HG03565 (cell line): ENCODE measurements at regions not wholly inside any gene's neighbourhood (a gene's known extent, or its start where the extent isn't known, plus 50 kb on each side); places are given as distances from the start of the nearest gene placed in this dataset.
A peak's percentile ranks its signal among the peaks of the same experiment; 100 is the strongest.

Experiments
- ATAC-seq: cut with Tn5 transposase; IDR thresholded peaks from one replicate; pipeline ENCODE4 v1.9.1; 2021; ENCODE audit warnings: mild to moderate bottlenecking, moderate library complexity; ENCODE audit not compliant: unreplicated experiment

DNA sequence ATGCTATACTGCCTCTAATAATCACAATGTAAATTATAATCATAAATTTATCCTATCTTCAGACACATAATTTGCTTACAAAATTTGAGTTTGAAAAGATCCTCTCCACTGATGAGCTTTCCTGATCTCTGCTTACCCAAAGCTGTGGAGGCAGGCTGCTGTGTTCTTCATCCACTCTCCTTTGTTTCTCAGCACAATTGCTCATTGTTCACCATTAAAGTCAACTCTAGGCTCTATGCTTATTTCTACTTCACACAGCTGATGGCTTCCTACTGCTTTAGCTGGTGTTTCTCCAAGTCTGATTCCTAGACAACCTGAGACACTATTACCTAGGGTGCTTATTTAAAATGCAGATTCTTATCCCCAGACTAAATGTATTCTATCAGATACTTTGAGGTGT, 319.7 kb downstream of the PCDH18 start:
- no peak for ATAC-seq

DNA sequence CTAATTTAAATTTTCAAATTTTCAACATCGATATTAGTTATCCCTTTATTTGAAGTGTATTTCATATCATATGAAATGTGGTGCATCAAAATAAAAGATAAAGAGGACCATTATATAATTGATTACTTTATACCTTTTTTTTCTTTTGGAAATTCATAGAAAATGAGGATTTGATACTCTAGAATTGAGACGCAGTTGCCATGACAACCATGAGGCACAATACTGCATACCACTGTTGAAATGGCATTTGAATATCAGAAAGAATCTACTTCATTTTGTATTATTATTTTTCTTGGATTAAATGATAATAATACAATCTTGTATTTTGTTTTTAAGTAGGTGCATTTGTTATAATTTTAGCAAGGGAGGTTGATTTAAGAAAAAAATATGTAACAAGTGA, 323.1 kb downstream of the PCDH18 start:
- no peak for ATAC-seq

GRCh38 chr4:137206781-137207180, 325.5 kb downstream of the PCDH18 start:
- ATAC-seq = no peak

GRCh38 chr4:137203601-137204000, 328.7 kb downstream of the PCDH18 start:
- ATAC-seq = no peak

- no peak for ATAC-seq
Observed at GRCh38 chr4:137200322-137200721, 332.0 kb downstream of the PCDH18 start.

GRCh38 chr4:137198791-137199190, 333.5 kb downstream of the PCDH18 start:
- no peak for ATAC-seq

GRCh38 chr4:137194670-137195069, 337.6 kb downstream of the PCDH18 start:
- no peak for ATAC-seq

DNA sequence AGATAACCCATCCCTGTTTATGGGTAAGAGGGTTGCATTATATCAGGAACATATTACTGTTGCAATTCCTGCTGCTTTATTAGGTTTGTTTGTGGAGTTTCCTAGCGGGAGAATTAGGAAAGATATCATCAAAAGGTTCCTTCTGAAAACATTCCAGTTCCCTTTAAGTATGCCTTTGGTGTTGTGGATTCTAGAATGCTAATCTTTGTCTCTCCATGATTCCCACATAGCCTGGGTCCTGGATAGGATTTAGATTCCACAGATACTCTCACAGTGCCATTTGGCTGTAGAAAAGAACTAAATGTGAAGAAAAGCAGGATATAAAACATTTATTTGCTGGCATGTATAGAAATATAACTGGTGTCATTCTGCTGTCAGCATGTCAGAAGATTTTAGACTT, 338.7 kb downstream of the PCDH18 start:
- no peak for ATAC-seq

- no peak for ATAC-seq
Observed at GRCh38 chr4:137181293-137181899, 350.9 kb downstream of the PCDH18 start.

DNA sequence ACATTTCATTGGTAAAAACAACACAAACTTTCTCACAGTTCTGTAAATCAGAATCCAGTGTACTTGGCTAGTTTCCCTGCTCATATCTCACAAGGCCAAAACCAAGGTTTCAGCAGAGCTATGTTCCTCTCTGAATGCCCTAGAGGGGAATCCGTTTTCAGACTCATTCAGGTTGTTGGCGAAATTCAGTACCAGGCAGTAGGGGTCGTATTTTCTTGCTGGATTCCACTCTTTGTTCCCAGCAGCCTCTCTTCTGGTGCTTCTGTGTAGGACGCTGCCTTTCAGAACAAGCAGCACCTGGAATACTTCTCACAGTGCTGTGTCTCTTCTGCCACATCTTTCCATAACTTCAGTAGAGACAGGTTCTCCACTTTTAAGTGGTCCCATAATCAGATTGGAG, 351.9 kb downstream of the PCDH18 start:
- no peak for ATAC-seq

GRCh38 chr4:137156807-137157206, 375.5 kb downstream of the PCDH18 start:
- no peak for ATAC-seq

- no peak for ATAC-seq
Observed at GRCh38 chr4:137156054-137156453, 376.2 kb downstream of the PCDH18 start.

- no peak for ATAC-seq
Observed at GRCh38 chr4:137131201-137131600, 401.1 kb downstream of the PCDH18 start.

DNA sequence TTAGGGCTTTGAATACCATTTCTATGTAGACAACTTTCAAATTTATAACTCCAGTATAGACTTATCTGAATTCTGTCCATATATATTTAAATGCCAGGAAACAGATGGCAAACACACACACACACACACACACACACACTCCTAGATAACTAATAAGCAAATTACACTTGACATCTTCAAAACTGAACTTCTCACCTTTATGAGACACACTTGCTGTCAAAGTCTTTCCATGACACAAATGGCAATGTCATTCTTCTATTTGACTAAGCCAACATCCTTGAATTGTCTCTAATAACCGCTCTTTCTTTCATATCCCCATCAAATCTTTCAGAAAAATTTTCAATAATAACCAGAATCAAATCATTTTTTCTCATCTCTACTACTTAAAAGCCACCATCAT, 402.4 kb downstream of the PCDH18 start:
- no peak for ATAC-seq

DNA sequence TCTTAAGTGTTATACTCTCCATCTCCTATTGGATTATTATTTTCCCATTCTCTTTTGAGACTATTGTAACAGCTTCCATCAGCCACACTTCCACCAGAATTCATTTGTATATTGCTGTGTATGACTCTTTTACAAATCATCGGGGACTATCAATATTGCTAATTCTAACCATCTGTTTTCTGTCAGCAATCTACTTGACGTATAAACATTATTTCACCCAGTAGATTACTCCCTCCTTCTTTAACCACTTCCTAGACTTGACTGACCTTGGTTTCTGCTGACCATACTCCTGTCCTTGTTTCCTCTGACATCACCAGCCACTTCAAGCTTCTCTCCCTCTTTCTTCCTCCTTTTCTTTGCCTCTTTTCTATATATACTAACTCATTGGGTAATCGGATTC, 402.9 kb downstream of the PCDH18 start:
- ATAC-seq = no peak

DNA sequence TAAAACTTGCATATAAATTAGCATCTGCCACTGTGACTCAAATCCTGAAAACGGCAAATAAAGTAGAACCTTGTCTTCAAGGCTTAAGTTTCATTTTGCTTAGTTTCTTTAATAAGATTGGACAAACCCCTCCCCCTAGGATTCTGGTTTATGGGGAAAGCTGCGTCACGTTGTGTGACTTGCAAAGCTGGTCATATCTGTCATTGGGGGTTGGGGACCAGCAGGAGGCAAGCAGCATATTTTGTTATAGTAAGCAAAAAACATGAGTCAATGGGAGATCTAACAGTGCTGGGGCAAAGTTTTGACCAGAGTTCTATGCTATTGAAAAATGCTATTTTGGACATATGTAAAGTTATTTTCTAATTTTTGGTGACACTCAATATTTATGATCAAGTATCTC, 407.3 kb downstream of the PCDH18 start:
- no peak for ATAC-seq

- ATAC-seq = peak; percentile 95
Observed at GRCh38 chr4:137124278-137124932, 407.9 kb downstream of the PCDH18 start.

GRCh38 chr4:137122876-137123275, 409.4 kb downstream of the PCDH18 start:
- no peak for ATAC-seq

DNA sequence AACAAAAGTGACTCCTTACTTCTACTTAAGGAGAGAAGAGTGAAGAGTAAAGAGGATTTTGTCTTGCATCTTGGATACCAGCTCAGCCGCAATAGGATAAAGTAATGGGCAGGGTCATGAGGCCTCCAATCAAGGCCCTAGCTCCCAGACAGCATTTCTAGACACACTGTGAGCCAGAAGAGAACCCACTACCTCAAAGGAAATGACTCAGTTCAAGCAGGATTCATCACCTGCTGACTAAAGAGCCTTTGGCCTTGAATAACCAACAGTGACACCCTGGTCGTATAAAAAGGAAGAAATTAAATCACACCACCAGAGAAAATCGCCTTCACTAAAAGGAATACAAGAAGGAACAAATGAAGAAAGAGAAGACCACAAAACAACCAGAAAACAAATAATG, 416.1 kb downstream of the PCDH18 start:
- no peak for ATAC-seq

DNA sequence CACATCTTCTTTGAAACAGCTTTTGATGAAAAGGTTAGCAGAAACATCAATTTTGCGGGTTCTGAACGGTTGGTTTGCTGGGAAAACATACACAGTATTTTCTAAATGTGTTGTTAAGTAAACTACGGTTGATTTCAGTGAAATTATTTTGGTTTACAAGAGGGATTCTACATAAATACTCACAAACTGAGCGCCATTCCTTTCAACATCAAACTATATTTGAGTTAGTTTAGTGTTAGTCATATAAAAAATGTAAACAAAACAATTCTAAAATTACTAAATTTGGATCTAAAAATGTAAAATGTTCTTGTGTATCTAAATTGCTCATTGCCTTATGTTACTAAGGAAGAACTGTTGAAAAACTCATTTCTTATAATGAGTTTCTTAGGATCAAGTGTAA, 425.6 kb downstream of the PCDH18 start:
- no peak for ATAC-seq

DNA sequence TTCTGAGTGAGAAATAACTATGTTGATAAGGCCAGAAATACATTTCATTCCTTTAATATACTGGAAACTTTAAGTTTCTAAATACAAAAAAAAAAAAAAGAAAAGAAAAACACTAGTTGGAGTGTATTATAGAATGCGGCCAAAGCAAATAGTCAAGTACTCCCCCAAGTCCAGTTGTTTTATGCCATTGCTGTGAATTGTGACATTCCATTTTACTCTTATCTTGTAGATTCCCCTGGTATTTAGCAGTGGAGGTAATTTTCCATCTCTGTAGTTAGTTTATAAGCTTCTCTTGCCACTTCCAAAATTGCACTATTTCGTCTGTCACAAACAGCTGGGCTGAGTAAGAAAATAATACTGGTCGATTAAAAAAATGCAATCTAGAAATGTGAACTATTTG, 426.0 kb downstream of the PCDH18 start:
- no peak for ATAC-seq

DNA sequence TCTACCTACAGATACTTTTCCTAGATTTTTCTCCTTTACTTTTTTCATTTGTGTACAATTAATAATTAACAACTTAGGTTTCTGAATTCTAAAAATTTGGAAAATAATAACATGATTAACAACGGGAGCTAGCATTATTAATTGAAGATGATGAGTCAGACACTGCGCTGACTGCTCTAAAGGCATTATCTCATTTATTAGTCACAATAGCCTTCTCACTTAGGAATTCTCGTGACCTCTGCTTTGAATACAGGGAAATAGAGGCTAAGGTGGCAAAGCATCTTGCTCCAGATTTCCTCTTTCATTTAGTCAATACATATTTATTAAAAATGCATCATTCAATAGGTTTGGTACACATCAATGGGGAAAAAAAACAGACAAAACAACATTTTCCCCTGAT, 441.3 kb downstream of the PCDH18 start:
- no peak for ATAC-seq

GRCh38 chr4:137083571-137084135, 448.6 kb downstream of the PCDH18 start:
- ATAC-seq = no peak
